HG03442 (cell line): ENCODE measurements at regions not wholly inside any gene's neighbourhood (a gene's known extent, or its start where the extent isn't known, plus 50 kb on each side); places are given as distances from the start of the nearest gene placed in this dataset.

Experiments used
- ATAC-seq: cut with Tn5 transposase; IDR thresholded peaks from one replicate; pipeline ENCODE4 v1.9.1; 2021; ENCODE audit warnings: mild to moderate bottlenecking, moderate library complexity; ENCODE audit not compliant: unreplicated experiment

GRCh38 chr11:111444040-111444439 lies 65.0 kb upstream of the POU2AF1 start:
- ATAC-seq: no peak

- ATAC-seq: no peak
Observed at GRCh38 chr11:111443640-111444039, 64.6 kb upstream of the POU2AF1 start.

- ATAC-seq: no peak
Observed at GRCh38 chr11:111443032-111443431, 64.0 kb upstream of the POU2AF1 start.

- no peak for ATAC-seq
Observed at GRCh38 chr11:111441443-111441842, 62.4 kb upstream of the POU2AF1 start.

GRCh38 chr11:111440416-111441205 lies 61.5 kb upstream of the POU2AF1 start:
- no peak for ATAC-seq

GRCh38 chr11:111439901-111440300 lies 60.8 kb upstream of the POU2AF1 start:
- no peak for ATAC-seq

- ATAC-seq: no peak
Observed at GRCh38 chr11:111438846-111439520, 59.9 kb upstream of the POU2AF1 start.

- ATAC-seq: no peak
Observed at GRCh38 chr11:111438168-111438567, 59.1 kb upstream of the POU2AF1 start.

GRCh38 chr11:111435046-111435698 lies 56.1 kb upstream of the POU2AF1 start:
- ATAC-seq: no peak

- peak; percentile 83 for ATAC-seq
Observed at GRCh38 chr11:111429066-111429506, 50.0 kb upstream of the POU2AF1 start.
